Omental fat pad (tissue), 3 donors: ENCODE measurements at regions not wholly inside any gene's neighbourhood (a gene's known extent, or its start where the extent isn't known, plus 50 kb on each side); places are given as distances from the start of the nearest gene placed in this dataset.

Experiments used
- ATAC-seq: fragments of 150-250 bp; one replicate; pipeline ENCODE4 v1.9.1; 2016; ENCODE audit warnings: mild to moderate bottlenecking, moderate library complexity; ENCODE audit not compliant: low FRiP score
- DNase-seq: peaks from one replicate; pipeline ENCODE4 v3.0.0-alpha.2; 2019; ENCODE audit warnings: low spot score
- TF ChIP-seq, protein P1 (sequence below), 3 donors: fragments of 450-650 bp; IDR thresholded peaks; one replicate each; pipeline ENCODE4 v1.5.1; 2016 to 2017; ENCODE audit warnings: antibody characterized with exemption in 3 of 3, mild to moderate bottlenecking in 3 of 3, moderate library complexity in 2 of 3

DNA sequence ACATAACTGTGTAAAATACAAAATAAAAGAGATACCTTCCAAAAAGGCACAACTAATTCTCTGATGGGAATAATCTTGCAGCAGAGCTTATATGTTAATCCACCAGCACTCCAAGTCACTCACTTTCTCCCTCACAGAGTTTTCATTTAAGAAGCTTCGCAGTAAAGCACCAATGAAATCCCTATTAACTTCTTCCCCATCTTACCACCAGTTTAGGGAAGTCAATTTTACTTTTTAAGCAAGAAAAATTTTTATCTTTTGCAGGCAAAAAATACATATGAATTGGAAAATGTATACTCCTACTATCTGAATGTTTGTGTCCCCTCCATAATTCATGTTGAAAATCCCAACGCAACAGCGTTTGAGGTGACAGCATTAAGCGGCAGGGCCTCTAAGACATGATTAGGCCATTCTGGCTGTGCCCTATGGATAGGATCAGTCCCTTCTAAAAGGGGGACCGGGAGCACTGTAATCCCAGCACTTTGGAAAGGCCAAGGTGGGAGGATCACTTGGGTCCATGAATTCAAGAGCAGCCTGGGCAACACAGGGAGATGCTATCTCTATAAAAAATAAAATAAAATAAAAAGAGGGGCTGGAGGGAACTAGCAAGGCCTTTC, 435.8 kb downstream of the SHQ1 start:
- TF ChIP-seq, protein P1, sequence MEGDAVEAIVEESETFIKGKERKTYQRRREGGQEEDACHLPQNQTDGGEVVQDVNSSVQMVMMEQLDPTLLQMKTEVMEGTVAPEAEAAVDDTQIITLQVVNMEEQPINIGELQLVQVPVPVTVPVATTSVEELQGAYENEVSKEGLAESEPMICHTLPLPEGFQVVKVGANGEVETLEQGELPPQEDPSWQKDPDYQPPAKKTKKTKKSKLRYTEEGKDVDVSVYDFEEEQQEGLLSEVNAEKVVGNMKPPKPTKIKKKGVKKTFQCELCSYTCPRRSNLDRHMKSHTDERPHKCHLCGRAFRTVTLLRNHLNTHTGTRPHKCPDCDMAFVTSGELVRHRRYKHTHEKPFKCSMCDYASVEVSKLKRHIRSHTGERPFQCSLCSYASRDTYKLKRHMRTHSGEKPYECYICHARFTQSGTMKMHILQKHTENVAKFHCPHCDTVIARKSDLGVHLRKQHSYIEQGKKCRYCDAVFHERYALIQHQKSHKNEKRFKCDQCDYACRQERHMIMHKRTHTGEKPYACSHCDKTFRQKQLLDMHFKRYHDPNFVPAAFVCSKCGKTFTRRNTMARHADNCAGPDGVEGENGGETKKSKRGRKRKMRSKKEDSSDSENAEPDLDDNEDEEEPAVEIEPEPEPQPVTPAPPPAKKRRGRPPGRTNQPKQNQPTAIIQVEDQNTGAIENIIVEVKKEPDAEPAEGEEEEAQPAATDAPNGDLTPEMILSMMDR (IDR thresholded peaks at IDR 0.05), result no peak
- ATAC-seq (no peak), DNase-seq (no peak)

DNA sequence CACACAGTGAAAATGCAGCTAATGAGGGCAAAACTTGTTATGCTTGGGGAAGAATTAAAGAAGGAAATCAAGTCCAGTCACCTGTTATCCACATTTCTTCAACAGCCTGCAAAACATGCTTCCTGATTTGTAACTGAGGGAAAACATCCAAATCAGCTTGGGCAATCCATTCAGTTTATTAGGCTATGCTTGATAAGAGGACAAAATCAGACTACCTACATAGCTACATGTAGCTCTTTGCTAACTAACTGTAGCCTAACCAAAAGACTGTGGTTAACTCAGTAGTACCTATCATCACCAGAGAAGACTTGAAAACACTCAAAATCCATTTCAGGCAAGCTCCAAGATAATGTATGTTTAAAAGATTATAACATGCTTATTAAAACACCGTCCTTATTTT, 436.4 kb downstream of the SHQ1 start:
- DNase-seq, result no peak
- TF ChIP-seq, protein P1 (IDR thresholded peaks at IDR 0.05), result no peak
- ATAC-seq, result no peak

DNA sequence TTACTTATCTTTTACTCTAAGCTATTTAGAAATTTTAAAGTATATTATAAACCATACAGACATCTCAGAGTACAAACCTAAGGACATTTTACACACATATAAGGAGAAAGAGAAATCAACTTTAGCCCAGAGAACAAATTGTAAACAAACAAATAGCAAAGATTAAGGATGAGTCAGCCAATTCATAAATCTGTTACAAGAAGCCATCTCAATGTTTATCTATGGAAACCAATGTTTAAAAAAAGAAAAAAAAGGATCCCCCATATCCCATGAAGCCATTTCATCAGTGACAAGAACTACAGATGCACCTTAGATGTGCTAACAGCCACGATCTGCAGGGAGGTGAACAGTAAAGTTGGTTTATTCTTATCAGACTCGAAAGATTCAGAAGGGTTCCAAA, 437.1 kb downstream of the SHQ1 start:
- DNase-seq, result no peak
- TF ChIP-seq, protein P1 (IDR thresholded peaks at IDR 0.05), result no peak
- no peak for ATAC-seq

DNA sequence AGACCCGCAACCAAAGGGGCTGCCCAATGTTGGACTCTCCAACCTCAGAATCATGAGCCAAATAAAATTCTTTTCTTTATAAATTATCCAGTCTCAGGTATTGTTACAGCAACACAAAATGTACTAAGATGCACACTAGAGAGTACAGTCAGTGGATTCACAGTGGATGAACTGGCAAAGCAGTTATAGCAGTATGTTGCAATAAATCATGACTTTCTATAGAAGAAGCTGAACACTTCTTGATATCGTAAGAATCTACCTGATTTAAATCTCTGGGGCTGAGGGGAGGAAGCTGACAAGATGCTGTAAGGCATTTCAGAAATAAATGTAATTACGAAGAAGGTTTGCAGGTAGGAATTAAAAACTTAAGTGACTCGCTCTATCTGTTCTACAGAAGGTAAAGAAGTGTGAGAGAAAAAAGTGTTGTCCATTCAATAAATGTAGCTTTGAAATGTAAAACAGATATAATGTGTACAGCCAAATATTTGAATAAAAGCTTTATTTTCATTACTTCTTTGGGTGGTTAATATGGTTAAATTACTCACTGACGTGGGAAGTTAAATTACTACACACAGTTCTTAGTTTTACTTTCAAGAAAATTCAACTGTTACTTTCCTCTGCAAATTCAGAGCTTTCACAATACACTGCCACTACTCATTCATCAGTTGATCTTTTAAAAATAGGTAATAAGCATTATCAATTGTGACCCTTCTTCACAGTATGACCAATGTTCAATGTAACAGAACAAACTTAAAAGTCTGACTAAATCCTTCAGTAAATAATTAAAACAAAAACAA, 439.1 kb downstream of the SHQ1 start:
- ATAC-seq (no peak), DNase-seq (no peak)
- TF ChIP-seq, protein P1 (IDR thresholded peaks at IDR 0.05), result no peak

DNA sequence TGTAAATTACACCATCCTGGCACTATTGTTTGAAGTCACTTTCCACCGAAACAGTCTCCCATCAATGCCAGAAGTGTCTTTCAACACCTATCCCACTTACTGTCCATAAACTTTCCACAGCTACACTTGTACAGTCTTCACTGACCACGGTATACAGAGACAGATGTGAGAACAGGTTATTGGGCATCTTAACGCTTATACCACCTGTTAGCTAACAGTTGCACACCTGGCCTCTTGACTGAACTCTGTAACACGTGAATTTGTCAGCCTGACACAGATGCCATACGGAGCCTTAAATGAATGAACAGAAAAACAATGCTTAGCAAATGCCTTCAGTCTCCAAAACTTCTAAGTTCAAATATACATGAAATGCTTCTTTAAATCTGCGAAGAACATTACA, 440.5 kb downstream of the SHQ1 start:
- TF ChIP-seq, protein P1 (IDR thresholded peaks at IDR 0.05), result no peak
- DNase-seq (no peak), ATAC-seq (no peak)

DNA sequence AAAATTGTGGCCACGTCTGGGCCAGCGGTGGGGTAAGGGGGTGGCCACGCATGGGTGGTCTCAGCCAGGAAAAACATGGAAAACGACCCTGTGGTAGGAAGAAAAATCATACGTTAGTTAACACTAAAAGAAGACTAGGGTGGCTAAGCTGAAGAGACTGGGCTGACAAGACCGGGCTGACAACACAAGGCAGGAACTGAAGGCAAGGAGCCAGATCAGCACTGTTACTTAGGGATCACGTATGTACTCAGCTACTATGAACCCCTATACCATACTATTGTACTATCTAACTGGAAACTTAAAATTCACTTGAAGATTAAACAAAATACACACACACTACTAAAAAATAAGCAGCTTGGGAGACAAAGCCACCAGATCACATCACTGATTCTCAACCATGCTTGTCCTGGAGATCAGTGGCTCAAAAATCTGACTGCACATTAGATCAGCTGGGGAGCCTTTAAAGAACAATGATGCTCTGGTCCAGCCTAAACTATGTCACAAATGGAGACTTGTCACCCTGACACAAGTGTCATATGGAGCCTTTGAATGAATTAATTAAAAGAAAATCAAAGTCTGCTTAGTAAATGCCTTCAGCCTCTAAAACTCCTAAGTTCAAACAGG, 442.2 kb downstream of the SHQ1 start:
- TF ChIP-seq, protein P1 (IDR thresholded peaks at IDR 0.05), result no peak
- DNase-seq, result no peak
- no peak for ATAC-seq
